GM18909 (cell line): ENCODE measurements at regions not wholly inside any gene's neighbourhood (a gene's known extent, or its start where the extent isn't known, plus 50 kb on each side); places are given as distances from the start of the nearest gene placed in this dataset.

Source experiments
- ATAC-seq: cut with Tn5 transposase; IDR thresholded peaks from one replicate; pipeline ENCODE4 v1.9.1; 2021; ENCODE audit warnings: mild to moderate bottlenecking; ENCODE audit not compliant: unreplicated experiment, poor library complexity

- no peak for ATAC-seq
Observed at GRCh38 chr5:97658116-97658900, 475.3 kb upstream of the RIOK2 start.

DNA sequence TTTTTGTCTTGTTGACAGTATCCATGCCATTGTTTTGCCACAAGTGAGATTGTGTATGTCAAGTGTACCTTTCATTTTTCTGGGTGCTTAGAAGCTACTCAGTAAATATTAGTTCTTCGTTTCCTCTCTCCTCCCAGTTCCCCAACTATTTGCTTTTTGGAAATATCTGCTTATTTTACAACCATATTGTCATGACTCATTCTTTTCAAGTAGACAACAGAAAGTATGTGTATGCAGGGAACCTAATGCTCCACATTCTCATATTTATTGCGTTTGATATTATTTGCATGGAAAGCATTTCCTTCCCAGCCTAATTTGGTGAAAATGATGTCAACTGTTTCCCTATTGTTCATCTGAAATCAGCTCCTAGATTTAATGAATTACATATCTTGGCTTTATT is 483.7 kb upstream of the RIOK2 start:
- no peak for ATAC-seq

DNA sequence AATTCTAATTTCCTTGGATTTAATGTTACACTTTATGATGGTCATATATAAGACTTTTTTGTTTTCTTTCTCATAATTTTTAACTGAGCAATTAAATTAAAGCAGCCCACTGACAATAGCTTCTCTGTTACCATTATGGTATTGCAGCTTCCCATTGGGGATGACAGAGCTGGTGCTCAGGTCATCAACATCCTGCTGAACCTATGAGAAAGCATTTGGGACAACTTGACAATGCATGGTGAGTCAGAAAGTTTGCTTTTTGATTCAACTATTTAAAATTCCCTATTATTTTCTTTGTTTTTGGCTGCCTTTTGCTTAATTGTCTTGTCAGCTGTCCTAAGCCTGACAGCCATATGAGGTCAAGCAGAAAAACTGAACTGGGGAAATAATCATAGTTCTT is 487.4 kb upstream of the RIOK2 start:
- ATAC-seq: no peak

GRCh38 chr5:97676608-97677007 is 493.6 kb upstream of the RIOK2 start:
- no peak for ATAC-seq

- no peak for ATAC-seq
Observed at GRCh38 chr5:97694091-97694490, 511.0 kb upstream of the RIOK2 start.

DNA sequence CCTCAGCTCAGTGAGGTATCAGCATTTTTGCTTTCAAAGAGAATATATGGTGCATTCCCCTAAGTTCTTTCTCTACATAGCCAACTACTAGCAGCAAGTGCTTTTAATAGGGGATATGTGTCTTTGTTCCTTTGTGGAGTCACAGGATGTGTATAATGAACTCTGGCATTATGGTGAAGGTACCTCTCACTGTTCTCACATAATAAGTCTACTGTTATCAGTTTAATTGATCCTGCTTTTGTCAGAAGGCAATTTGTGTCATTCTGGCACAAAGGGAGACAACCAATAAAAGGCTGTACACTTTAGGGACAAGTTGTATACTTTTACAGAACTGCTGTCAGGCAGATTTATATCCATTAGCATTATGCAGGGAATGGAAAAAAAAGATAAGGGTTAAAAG is 531.4 kb upstream of the RIOK2 start:
- ATAC-seq: no peak

DNA sequence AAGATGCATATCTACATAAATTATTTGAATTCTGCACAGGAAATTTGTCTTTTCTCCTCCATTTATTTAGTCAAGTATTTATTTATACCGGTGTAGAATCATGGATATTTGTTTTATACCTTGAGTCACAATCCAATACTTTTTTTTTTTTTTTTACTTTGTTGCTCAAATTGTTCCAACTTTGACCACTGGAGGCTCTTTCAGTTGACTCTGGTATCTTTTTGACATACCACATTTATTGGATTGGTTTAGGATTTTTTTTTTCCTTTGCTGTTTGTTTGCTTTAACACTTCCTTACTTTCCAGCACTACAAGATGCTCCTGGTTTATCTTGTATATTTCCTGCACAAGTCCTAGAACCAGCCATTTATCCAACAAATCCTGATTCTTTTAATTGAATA is 543.1 kb upstream of the RIOK2 start:
- no peak for ATAC-seq

- no peak for ATAC-seq
Observed at GRCh38 chr5:97728920-97729319, 545.9 kb upstream of the RIOK2 start.

DNA sequence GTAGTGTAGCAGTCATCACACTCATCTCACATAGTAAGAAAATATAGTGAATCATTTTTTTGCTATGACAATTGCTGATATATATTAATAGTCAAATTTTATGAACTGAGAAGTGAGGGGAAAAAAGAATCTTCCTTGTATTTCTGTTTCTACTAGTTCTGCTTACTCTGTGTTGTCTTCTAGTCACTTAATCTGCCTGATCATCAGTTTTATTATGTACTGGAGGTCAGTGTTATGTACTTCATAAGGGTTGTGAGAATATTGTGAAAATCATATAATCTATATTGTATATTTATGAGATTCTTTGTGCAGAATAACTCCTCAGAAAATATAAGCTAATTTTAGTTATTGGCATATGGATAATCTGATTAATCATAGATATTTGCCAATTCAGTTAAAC is 546.9 kb upstream of the RIOK2 start:
- ATAC-seq: no peak

DNA sequence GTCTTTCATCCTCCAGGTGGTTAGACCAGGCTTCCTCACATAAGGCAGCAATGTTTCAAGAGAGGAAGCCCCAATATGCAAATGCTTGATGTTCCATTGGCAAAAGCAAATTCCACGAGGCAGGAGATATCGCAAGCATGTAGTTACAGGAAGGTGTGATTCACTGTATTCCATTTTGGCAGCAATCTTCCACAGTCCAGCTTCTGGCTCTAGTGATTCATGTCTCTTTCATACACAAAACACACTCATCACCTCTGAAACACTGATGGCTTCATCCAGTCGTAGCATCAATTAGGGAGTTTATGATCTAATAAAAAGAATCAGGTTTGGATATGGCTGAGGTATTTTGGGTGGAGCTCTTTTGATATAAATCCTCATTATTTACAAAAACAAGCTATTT is 552.2 kb upstream of the RIOK2 start:
- no peak for ATAC-seq

- no peak for ATAC-seq
Observed at GRCh38 chr5:97737608-97738007, 554.6 kb upstream of the RIOK2 start.

DNA sequence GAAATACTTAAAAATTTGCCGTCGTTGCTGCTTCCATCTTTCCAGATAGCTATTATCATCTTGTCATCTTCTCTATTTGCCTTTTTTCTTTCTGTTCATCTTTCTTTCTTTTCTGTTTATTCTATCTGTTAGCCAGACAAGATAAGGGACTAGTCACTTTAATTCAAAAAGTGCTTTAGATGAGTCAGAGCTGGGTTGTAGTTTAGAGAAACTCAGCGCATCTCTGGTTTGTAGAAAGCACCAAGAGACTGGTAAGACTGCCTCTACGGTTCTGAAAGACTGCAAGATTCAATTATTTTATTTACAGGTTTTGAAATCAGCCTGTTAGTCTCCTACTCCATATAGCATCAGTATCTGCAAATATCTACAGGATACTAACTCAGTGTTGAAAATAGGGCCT is 562.8 kb upstream of the RIOK2 start:
- ATAC-seq: no peak

- ATAC-seq: no peak
Observed at GRCh38 chr5:97750576-97750975, 567.5 kb upstream of the RIOK2 start.

DNA sequence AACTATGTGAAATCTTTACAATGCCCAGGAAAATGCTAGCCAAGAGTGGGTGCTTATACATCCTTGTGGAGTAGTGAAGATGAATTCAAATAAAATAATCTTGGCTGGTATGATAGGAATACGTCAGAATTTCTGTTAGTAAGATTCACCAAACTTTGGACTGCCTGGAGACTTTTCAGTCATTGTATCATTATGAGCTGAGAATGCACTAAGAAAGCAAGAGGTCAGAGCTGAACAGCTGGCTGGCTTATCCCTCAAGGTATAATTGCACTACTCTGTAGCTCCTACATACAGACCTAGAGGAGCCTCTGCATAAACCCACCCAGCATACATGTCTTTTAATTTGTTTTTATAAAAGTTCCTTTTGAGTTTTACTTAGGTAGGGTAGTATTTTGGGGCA is 568.5 kb upstream of the RIOK2 start:
- ATAC-seq: no peak

DNA sequence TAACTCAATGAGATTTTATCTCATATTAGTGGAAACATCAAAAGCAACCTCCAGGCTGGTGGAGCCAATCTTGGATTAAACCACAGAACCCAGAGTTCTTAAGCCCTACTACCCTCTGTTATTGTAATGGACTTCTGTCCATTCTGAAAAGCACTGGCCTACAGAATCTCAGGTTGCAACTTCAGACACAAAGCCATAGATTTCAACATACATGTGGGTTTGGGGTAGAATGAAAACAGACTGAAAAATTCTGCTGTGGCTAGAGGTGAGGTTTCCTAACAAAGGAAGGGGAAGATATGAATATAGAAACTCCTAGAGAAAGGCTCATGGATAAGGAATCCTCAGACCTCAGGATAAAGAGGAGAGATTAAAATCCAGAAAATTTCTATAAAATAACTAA is 569.8 kb upstream of the RIOK2 start:
- ATAC-seq: no peak

- no peak for ATAC-seq
Observed at GRCh38 chr5:97762483-97762882, 579.4 kb upstream of the RIOK2 start.

DNA sequence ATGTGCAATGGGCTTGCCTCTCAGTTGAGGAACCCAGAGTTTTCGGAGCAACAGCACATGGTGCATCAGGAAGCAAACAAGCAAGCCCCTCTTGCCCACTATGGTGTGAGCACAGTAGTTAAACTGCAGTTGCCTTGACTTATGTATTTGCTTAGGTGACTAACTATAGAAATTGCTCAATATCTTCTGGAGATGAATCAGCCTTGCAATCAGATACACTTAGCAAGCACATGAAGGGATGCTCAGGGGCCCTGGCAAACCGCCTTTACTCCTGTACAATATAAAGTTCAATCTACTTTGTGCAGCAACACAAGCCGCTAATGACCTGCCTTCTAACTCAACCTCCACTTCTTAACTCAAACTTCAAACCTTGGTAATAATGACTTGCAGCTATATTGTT is 581.7 kb upstream of the RIOK2 start:
- no peak for ATAC-seq

DNA sequence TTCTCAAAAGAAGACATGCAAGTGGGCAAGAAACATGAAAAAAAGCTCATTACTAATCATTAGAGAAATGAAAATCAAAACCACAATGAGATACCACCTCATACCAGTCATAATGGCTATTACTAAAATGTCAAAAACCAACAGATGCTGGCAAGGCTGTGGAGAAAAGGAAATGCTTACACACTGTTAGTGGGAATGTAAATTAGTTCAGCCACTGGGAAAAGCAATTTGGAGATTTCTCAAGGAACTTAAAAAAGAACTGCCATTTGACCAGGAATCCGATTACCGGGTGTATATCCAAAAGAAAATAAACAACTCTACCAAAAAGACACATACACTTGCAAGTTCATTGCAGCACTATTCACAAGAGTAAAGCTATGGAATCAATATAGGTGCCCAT is 595.4 kb upstream of the RIOK2 start:
- no peak for ATAC-seq

- no peak for ATAC-seq
Observed at GRCh38 chr5:97788369-97788768, 605.3 kb upstream of the RIOK2 start.

DNA sequence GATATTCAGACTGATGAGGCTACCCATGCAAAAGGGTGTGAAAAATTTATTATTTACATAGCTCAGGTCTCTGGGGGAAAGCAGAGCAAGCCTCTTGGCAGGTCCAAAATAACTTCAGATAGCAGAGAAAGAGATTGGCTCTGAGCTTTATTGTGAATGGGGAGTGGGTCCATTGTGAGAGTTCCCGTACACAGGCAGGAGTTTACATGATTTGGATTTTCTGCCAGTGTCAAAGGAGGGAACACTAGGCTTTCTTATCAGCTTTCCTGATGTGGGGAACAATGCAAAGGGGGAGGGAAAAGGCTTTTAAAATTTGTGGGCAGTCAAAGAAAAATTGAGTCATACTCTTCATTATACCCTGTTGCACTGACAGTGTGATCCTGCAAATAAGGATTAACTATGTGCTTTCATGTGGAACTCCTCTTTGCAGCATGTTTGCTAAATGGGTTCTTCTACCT is 615.0 kb upstream of the RIOK2 start:
- ATAC-seq: no peak

DNA sequence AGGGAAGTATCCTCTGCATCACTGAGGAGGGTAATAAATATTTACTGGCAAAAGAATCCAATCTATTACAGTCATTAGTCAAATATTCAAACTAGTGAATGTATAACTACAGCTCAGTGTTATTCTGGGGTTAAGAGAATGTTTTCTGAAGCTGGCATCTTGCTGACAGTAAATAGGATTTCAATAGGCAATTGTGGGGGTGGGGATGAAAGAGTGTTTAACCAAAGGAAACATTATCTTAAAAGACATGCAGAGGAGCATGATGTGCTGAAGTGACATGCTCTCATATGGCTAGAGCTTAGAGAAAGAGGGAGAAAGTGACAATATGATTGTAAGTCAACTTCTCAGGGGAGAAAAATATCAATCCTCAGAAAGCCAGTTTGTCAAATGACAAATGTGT is 618.4 kb upstream of the RIOK2 start:
- ATAC-seq: no peak

DNA sequence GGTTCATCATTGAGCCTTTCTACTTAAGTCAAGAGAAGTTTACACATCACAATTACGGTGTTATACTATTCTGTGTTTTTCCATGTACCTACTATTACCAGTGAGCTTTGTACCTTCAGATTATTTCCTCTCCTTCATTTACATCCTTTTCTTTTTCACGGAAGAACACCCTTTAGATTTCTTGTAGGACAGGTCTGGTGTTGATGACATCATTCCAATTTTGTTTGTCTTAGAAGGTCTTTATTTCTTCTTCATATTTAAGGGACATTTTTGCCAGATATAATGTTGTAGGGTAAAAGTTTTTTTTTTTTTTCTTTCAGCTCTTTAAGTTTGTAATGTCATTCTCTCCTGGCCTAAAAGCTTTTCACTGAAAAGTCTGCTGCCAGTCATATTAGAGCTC is 637.1 kb upstream of the RIOK2 start:
- ATAC-seq: no peak
